GM21576 (cell line): ENCODE measurements at regions not wholly inside any gene's neighbourhood (a gene's known extent, or its start where the extent isn't known, plus 50 kb on each side); places are given as distances from the start of the nearest gene placed in this dataset.

Experiments used
- ATAC-seq: cut with Tn5 transposase; IDR thresholded peaks from one replicate; pipeline ENCODE4 v1.9.1; 2021; ENCODE audit warnings: mild to moderate bottlenecking, moderate library complexity; ENCODE audit not compliant: unreplicated experiment

DNA sequence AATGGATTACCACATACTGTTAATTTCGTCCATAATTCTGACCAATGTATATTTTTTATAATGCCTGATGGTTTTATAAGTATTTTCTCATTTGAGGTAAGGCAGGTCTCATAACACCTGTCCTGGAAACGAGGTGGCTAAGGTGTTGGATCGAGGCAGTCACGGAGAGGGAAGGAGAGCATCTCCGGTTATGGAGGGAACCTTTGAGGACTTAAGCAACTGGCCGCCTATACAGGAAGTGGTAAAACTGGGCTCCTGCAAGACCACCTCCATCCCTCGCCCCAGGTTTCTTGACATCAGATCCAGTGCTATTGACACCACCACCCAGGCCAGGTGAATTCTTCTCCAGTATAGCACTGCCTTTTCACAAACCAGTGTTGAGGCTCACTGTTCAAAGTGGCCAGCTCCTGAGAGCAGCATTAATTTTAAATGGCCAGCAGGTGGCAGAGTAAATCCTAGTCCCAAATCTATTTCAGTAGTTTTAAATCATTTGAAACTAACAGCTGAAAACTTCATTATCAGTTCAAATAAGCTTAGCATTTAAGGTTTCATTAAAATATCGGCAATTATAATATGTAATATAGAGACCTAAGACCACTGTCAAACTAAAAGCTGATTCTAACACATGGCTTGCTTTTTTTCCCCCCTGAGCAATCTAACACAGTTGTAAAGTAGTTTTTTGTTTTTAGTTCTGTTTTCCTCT, 100.8 kb downstream of the PPM1A start:
- peak; percentile 75 for ATAC-seq

DNA sequence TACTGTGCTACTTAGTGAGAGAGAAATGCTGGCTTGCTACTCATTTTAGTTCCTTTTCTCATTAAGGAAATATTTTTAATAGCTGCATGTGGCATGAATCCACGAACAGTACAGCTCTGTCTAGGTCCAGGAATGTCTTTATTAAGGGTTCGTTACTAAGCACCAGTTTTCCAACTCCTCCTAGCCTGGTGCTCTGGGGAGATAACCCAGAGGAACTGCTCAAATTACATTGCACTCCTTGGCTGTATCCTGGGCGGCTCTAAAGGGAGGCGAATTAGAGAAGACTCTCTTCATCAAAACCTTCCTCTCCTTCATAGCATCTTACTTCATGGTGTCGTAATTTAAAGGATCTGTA, 101.3 kb downstream of the PPM1A start:
- no peak for ATAC-seq

DNA sequence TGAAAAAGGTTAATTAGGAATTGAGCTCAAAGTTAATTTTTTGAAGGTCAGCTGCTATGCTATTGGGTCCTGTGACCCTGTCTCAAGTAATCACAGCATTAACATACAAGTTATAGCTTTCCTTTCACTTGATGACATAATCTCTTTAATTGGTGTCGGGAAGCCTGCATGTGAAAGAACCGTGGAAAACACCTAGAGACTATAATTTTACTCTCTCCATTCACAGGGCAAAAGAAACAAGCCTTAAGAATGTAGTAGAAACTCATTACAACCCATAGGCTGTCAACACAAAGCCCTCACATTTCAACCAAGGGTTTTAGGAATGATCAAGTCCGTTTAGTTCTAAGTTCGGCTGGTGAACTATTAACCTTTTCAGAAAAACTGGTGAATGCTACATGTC, 104.4 kb downstream of the PPM1A start:
- ATAC-seq, result no peak

DNA sequence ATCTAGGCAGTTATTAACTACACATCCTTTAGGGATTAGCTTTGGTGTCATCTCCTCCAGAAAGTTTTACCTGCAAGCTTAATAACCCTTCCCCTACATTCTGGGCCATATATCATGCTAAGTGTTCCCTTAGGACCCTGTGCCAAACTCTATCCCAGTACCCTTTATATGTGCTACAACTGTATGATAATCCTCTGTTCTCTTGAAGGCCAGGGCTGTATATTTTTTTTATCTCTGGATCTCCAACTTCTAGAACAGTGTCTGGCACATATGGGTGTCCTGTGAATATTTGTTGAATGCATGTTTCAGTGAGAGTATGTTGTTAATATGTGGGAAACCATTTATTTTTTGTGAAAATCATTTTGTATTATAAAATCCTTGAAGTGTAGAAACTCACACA, 106.7 kb downstream of the PPM1A start:
- no peak for ATAC-seq

DNA sequence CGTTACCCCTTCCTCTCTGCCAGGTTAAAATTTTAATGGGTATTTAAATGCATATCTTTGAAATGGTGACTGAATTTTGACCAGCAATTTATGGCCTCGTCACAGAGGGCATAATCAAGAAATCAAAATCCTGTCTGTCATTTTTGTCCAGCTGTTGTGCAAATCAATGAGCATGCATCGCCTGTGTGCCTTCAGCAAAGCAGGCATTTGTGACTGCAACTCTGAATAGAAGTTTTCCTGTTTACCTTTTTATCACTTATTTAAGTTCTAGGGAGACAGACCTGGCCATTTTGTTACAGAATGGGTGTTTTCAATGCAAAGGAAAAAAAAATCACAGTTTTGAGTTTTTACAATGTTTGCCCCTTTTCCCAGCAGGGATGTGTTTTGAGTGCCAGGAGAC, 107.4 kb downstream of the PPM1A start:
- no peak for ATAC-seq

DNA sequence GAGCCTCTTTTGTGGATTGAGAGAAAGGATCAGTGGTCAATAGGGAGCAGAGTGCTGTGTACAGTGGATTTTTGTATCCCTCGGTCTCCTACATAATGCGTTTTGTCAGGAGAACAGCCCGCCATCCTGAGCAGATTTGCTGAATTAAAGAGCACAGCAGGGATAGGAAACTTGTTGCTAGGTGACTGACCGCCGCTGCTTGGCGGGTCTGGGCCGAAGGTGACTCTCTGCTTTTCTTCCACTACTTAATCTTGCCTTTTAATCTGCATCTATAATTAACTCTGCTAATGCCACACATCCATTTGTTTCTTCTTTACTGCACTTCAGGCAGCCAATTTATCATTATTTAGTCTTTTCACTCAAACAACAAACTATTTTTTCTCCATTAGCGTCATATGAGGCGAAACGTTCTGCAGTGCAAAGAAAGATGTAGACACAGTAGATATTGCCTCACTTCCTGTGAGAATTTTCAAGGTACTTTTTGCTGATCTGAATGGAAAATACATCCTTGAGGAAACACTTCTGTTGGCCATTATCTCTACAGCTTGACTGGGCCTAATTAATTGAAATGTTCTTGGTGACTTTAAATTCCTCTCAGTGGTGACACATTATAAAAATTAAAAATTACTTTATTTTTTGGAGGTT, 108.0 kb downstream of the PPM1A start:
- ATAC-seq, result no peak

DNA sequence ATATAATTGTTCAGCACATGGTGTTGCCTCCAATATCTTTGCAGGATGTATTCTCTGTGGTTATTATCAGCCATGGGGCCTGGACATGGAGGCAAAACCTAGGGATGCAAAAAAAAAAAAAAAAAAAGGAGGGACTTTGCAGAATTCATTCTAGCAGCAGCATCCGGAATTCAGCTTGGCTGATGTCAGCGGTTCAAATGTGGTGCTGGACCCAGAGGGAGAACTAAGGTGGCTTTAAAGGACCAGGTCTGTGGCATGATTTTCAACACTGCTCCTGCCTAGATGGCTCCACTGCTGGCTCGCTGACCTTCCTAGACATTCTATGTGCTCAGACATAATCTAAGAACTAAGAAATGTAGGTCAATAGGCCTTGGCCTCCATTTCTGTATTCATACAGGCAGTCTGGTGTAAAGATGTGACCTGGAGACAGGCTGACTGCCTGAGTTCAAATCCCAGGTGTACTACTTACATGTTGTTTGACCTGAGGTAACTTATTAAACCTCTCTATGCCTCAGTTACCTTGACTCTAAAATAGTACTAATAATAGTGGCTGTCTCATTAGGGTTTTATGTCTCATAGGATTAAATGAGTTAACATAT, 108.6 kb downstream of the PPM1A start:
- ATAC-seq, result no peak

DNA sequence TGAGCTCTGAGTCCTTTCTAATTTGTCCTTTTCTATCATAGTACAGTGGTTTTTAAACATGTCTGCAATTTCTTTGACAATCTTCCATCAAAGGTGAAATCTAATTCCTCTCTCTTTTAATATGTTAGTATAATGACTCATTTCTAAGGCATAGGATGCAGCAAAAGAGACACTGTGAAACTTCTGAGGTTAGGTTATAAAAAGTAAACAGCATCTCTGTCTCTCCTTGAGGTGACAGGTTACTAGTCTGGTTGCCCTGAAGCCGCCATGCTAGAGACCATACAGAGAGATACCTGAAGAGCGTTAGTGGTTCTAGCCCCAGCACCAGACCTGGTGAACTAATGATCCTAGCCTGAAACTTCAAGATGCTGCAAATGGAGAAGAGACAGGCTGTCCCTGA, 114.3 kb downstream of the PPM1A start:
- no peak for ATAC-seq

DNA sequence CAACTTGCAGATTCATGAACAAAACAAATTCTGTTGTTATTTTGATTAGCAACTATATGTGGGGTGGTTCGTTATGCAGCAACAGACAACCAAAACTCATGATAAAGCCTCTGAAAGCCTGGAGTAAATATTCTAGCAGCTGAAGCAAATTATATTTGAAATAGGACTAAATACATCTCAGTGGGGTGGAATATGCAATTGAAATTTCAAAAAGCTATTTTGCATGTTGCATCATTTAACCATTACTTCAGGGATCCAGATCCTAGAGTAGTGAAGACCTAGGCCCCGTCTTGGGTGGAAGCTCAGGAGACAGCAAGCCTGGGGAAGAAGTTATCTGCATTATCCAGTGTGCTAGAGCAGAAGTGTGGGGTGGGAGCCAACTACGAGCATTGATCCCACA, 114.7 kb downstream of the PPM1A start:
- ATAC-seq, result no peak

DNA sequence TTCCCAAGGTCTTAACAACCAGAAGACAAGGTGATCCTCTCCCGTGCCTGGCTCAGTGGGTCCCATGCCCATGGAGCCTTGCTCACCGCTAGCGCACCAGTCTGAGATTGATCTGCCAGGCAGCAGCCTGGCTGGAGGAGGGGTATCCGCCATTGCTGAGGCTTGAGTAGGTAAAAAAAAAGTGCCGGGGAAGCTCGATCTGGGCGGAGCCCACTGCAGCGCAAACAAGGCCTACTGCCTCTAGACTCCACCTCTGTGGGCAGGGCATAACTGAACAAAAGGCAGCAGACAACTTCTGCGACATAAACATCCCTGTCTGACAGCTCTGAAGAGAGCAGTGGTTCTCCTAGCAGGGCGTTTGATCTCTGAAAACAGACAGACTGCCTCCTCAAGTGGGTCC, 104.0 kb downstream of the C14orf39 start:
- no peak for ATAC-seq
